HG02981 (cell line): ENCODE measurements at regions not wholly inside any gene's neighbourhood (a gene's known extent, or its start where the extent isn't known, plus 50 kb on each side); places are given as distances from the start of the nearest gene placed in this dataset.
"Not testable (repeated sequence)": the region's sequence is repeated elsewhere in the genome, so short reads cannot be mapped to it uniquely, and the experiment has no call there.

Experiments used
- ATAC-seq: cut with Tn5 transposase; IDR thresholded peaks from one replicate; pipeline ENCODE4 v1.9.1; 2021; ENCODE audit warnings: mild to moderate bottlenecking, moderate library complexity; ENCODE audit not compliant: unreplicated experiment

GRCh38 chr6:122214605-122215318, 184.7 kb upstream of the HSF2 start:
- ATAC-seq: no peak

GRCh38 chr6:122220254-122220653, 179.2 kb upstream of the HSF2 start:
- ATAC-seq: no peak

- no peak for ATAC-seq
Observed at GRCh38 chr6:122222761-122223160, 176.7 kb upstream of the HSF2 start.

GRCh38 chr6:122223251-122223650, 176.2 kb upstream of the HSF2 start:
- no peak for ATAC-seq

- ATAC-seq: no peak
Observed at GRCh38 chr6:122238861-122239260, 160.6 kb upstream of the HSF2 start.

GRCh38 chr6:122246906-122247658, 152.4 kb upstream of the HSF2 start:
- no peak for ATAC-seq

- no peak for ATAC-seq
Observed at GRCh38 chr6:122248001-122248669, 151.3 kb upstream of the HSF2 start.

GRCh38 chr6:122248844-122249243, 150.6 kb upstream of the HSF2 start:
- ATAC-seq: no peak

- no peak for ATAC-seq
Observed at GRCh38 chr6:122258839-122259238, 140.6 kb upstream of the HSF2 start.

GRCh38 chr6:122264557-122264956, 134.9 kb upstream of the HSF2 start:
- no peak for ATAC-seq

- ATAC-seq: no peak
Observed at GRCh38 chr6:122265755-122266154, 133.7 kb upstream of the HSF2 start.

GRCh38 chr6:122268394-122268793, 131.1 kb upstream of the HSF2 start:
- ATAC-seq: no peak

- ATAC-seq: no peak
Observed at GRCh38 chr6:122276637-122277036, 122.8 kb upstream of the HSF2 start.

- ATAC-seq: not testable (repeated sequence)
Observed at GRCh38 chr6:122280105-122281021, 119.1 kb upstream of the HSF2 start.

- no peak for ATAC-seq
Observed at GRCh38 chr6:122283884-122284283, 115.6 kb upstream of the HSF2 start.

GRCh38 chr6:122284848-122285247, 114.6 kb upstream of the HSF2 start:
- no peak for ATAC-seq

- ATAC-seq: no peak
Observed at GRCh38 chr6:122285292-122285913, 114.0 kb upstream of the HSF2 start.

GRCh38 chr6:122286512-122286911, 112.9 kb upstream of the HSF2 start:
- no peak for ATAC-seq

GRCh38 chr6:122289762-122290539, 109.5 kb upstream of the HSF2 start:
- no peak for ATAC-seq

- ATAC-seq: no peak
Observed at GRCh38 chr6:122297010-122297409, 102.4 kb upstream of the HSF2 start.
